Epithelial cell of prostate (primary cell): ENCODE measurements at regions not wholly inside any gene's neighbourhood (a gene's known extent, or its start where the extent isn't known, plus 50 kb on each side); places are given as distances from the start of the nearest gene placed in this dataset.

Experiments
- DNase-seq: peaks from one replicate; pipeline ENCODE4 v3.0.0-alpha.2; 2011; ENCODE audit warnings: low read depth, low spot score
- H3K27ac ChIP-seq: fragments of 450-650 bp; 2 replicates; pipeline ENCODE4 v1.5.1; 2017; ENCODE audit warnings: mild to moderate bottlenecking

DNA sequence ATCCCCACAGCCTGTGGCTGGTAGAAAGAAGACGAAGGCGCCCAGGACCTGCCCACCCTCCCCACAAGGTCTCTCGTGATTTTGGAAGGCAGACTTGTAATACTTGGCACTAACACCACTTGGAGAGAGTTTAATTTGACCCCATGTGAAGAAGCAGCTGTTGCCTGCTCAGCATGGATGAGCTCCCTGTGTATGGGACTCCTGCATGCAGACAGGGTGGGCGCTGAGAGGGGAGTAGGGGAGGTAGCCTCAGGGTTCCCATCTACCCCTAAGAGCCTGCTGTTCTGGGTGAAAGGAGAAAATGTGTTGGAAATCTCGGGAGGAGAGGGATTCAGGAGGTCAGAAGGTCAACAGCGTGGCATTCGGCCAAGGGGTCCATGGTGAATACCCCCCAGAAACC is 625.9 kb downstream of the TBC1D22A start:
- H3K27ac ChIP-seq: no peak overlapping the region
- DNase-seq: no peak

DNA sequence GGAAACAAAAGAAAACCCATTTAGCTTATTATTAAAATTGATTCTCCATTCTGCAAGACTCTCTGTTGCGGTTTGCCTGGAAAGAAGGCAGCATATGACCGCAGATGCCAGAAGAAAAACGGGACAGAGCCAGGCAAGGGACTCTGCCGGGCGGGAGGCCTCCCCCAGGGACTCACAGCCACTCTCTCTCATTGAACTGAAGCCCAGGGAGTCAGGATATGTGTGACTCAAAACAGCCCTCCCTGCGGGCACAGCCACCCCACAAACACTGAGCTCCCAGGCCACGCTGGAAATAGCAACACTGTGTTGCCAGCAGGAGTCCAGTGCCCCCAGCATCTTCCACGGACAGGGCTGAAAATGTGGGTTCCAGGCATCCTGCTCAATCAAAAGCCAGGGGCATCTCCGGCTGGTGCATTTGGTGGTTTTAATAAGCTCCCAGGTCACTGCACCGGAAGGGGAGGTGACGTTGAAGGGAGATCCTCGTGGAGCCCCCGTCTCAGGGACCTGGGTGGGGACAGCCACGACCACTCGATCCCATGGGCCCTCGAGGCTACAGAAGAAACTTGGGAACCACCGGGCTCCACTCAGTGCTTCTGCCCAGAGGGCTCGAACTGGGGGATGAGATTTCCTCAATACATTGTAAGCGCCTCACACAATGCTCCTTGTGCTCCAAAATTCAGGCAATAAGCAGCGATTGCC is 624.5 kb downstream of the TBC1D22A start:
- no peak for DNase-seq
- H3K27ac ChIP-seq: no peak overlapping the region

DNA sequence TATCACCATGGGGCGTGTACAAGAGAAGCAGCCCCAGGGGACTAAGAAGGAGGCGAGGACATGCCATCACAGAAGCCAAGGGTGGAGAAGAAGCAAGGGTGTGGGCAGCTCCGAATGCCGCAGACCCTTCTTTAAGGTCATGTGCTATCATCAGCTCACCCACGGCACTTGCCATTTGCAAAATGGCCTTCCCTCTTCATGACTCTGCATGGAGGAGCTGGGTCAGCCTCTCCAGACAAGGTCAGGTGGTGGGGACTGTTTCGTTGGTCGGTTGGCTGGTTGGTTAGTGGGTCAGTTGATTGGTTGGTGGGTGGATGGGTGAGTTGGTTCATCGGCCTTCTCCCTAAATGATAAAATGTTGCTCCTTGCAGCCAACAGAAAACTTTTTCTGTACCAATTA is 622.5 kb downstream of the TBC1D22A start:
- DNase-seq: no peak
- no peak overlapping the region for H3K27ac ChIP-seq

DNA sequence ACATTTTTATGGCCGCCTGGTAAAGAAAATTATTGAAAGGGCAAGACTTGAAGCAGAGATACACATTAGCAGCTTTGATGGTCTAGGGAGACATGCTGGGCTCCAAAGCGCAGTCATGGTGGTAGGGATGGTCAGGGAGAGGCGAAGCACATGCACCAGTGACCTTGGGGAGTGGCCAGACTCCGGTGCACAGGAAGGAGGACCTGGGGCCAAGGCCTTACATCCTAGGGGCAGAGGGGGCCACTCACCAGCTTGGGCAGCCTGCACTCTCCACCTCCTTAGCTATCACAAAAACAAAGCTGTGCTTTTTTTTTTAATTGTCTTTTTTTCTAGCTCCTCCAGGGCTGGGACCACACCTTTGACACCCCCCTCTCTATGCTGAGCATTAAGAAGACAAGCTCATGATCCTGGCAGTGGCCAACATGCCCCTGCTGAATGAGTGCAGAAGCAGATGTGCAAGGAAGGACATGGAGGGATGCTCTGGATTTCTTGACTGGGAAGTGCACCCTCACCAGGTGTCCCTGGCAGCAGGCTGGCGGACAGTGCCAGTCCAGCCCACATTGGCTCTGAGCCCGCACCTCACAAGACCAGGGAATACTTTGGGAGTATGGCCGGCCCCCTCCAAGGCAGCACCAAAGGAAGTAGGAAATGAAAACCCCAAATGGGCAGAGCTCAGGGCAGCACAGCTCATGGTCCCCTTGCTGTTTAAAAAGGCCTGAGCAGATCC is 619.9 kb downstream of the TBC1D22A start:
- H3K27ac ChIP-seq: no peak overlapping the region
- no peak for DNase-seq

DNA sequence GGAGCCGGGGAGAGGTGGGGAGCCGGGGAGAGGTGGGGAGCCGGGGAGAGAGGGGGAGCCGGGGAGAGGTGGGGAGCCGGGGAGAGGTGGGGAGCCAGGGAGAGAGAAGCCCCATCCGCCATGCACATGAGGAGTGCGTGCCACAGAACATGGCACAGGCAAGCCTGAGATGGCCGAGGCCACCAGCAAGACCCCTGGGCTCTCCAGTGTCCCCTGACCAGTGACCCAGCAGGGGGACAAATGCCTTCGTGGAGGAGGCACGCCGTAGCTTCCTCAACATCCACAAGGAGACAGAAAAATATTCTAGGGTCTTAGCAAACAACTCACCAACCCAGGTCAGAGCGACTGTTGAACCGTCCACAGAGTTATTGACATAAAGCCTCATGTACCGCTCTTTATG is 618.8 kb downstream of the TBC1D22A start:
- no peak overlapping the region for H3K27ac ChIP-seq
- DNase-seq: no peak

DNA sequence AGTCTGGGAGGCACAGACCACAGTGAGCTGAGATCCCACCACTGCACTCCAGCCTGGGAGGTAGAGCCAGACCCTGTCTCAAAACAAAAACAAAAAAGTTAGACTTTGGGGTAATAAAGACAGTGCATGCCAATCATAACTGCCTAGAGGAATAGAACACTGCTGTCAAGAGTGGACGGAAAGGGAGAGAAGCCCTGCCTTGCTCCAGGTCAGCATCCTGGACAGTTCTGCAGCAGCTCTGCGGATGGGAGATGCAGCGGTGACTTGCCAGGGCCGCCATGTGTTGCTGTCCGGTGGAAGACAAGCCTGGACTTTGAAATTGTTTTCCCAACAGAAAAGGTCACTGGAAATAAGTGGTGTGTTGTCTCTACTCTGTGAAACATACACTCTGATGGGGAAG is 618.2 kb downstream of the TBC1D22A start:
- no peak for DNase-seq

DNA sequence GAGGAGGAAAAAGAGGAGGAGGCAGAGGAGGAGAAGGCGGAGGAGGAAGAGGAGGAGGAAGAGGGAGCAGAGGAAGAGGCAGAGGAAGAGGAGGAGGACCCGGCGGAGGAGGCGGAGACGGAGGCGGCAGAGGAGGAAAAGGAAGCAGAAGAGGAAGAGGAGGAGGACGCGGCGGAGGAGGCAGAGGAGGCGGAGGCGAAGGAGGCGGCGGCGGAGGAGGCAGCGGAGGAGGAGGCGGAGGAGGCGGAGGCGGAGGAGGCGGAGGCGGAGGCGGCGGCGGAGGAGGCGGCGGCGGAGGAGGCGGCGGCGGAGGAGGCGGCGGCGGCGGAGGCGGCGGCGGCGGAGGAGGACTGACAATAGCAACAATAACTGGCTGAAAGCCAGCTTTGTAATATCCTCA is 616.6 kb downstream of the TBC1D22A start:
- no peak overlapping the region for H3K27ac ChIP-seq
- no peak for DNase-seq

More for the DNA sequence above, 618.2 kb downstream of the TBC1D22A start:
- H3K27ac ChIP-seq: no peak overlapping the region

DNA sequence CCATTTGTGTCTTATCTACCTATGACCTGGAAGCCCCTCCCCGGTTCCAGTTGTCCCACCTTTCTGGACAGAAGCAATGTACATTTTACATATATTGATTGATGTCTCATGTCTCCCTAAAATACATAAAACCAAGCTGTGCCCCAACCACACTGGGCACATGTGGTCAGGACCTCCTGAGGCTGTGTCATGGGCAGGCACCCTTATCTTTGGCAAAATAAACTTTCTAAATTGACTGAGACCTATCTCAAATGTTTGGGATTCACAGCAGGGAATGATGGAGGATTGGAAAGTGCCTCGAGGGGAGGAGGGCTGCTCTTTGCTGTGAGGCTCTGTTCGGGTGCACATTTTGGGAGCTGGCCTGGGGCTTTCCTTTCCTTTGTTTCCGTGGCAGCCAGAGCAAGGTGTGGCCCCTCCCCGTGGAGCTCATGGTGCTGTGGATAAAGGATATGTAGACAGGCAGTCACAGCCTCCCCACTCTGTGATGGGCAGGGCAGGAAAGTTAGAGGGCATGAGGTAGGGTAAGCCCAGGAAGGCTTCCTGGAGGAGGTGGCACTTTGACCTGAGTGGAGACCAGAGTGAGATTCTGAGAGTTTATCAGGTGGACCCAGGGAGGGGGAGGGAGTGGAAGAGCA is 615.6 kb downstream of the TBC1D22A start:
- H3K27ac ChIP-seq: no peak overlapping the region
- DNase-seq: no peak

DNA sequence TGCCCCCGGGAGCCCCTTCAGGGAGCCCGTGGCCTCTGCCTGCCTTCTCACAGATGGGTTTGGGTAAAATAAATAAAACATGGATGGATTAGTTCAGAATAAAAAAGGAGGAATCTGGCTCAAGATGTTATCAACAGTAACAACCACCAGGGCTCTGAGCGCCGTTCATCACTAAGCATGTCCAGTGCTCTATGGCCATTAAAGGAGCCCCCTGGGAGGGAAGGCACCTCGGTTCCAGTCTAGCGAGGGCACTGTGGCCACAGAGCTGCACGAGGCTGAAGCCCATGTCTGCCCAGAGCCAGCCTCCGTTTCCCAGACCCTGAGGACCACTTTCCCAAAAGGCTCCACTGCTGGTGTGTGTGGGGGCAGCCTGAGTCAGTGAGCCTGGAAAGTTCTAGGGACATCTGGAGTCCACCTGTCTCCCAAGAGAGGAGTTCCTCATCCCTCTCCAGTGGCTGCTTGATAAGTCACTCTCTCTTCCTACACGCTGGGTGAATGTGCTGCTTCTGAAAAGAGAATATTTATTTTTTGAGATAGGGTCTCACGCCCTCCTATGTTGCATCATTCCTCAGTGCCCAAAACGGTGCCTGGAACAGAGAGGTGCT is 614.6 kb downstream of the TBC1D22A start:
- no peak for DNase-seq

DNA sequence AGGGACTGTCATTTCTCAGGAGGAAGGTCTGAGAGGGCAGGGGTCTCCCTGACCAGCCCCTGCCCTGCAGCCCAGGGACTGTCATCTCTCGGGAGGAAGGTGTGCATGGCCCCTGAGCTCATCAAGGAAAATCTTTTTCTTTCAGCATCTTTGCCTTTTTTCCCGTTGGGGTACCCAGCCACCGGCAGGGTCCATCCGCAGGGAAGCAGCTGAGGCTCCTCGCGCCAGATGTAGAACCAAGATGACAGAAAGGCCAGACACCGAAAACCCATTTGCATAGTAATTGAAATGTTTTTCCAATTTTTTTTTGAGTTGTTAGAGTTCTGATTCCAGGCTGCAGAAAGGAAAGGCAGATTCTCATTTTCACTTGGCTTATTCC is 613.9 kb downstream of the TBC1D22A start:
- DNase-seq: no peak
- H3K27ac ChIP-seq: no peak overlapping the region

More for the DNA sequence above, 614.6 kb downstream of the TBC1D22A start:
- no peak overlapping the region for H3K27ac ChIP-seq

DNA sequence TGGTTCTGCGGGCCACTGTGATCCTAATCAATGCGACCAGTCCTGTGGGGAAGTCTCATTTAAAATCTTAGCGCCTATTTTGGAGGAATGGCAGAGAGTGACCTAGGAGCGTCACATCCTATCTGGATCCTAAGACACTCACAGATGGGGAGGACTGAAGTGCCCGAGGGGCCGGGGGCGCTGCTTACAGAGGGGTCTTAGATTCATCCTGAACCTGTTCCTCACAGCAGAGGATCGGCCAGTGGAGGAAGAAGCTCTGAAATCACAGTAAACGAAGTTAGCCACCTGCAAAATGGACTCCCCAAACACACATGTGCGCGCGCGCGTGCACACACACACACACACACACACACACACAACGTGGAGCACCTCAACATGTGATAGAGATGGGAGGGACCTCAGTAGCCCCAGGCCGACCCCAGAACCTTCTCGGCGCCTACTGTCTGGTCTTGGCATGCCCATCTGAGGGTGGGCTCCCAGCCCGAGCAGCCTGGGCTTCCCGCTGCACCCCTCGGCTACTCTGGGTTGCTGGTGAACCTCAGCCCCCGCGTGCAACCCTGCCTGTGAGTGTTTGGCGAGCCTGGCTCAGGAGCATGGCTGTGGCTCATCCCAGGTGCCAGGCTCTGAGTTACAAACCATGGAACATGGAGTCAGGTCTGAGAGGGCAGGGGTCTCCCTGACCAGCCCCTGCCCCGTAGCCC is 613.3 kb downstream of the TBC1D22A start:
- DNase-seq: no peak
- H3K27ac ChIP-seq: no peak overlapping the region

DNA sequence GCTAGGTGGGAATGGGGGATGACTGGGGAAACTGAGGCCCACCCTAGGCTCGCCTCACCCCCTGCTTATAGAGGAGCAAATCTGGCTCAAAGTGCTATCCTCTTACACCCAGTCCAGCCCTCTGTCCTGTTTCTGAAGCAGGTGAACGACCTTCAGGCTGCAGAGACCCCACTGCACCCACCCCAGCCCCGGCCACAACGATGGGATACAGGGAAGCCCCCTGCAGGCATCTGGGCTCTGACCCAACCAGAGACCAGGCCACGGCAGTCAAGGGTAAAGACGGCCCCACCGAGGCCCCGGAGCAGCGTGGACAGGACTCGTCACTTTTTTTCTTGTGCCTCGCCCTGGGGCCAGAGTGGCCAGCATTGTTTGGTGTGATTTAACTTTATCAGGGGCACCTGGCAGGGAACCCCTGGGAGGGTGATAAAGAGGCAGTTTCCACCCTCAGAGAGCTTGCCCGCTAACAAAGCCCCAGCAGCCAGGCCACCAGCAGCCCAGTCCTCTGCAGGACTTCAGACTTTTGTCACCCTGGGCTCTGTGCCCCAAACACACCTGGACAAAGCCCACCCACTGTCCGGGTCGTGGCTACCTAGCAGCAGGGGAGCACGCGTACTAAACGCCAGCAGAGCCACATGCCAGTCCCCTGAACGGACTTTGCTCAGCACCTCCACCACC is 612.6 kb downstream of the TBC1D22A start:
- no peak overlapping the region for H3K27ac ChIP-seq
- no peak for DNase-seq

DNA sequence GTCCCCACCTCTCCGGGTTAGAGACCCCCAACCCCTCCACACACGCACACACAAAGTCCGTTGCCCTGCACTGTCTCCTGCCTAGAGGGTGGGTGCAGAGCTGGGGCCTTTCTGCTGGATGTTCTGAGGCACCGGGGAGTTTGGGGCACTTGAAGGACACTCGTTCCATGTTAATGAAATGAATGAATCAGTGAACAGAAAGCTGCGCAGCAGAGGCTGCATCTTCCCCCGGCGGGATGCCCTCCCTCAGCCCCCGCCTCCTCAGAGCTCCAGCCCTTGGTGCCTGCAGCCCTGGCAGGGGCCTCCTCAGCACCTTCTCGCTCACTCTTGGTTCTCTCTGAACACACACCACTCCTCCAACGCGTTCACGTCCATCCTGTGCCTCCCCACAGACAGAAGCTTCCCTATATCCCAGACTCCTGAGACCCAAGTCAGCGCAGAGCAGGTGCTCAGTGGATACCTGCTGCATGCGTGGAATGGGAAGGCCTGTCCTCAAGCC is 611.9 kb downstream of the TBC1D22A start:
- no peak for DNase-seq
- H3K27ac ChIP-seq: no peak overlapping the region

DNA sequence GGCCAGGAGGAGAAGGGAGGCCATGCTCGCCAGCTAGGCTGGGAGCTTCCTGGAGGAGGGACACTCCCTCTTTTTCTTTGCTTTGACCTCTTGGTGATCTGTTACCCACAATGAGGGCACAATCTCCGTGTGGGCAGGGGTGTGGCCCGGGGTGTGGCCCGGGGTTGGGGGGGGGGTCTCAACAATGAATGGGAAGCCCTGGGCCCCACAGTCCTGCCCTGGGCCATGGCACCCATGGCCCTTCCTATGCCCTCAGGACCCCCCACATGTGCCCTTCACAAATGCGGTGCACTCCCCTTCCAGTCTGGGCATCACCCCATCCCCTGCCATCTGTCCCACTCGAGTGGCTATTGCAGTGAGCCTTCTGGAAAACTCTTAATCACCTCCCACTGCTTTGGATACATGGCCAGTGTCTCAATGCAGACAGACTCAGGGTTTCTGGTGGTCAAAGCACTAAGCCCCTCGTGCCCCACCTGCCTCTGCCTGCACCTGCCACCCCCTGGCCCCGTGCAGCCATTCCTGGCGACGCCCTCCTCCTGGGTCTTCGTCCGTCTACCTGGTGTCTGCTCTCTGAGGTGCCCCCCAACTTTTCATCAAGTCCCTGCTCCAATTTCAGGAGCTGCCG is 611.3 kb downstream of the TBC1D22A start:
- no peak for DNase-seq
- no peak overlapping the region for H3K27ac ChIP-seq

DNA sequence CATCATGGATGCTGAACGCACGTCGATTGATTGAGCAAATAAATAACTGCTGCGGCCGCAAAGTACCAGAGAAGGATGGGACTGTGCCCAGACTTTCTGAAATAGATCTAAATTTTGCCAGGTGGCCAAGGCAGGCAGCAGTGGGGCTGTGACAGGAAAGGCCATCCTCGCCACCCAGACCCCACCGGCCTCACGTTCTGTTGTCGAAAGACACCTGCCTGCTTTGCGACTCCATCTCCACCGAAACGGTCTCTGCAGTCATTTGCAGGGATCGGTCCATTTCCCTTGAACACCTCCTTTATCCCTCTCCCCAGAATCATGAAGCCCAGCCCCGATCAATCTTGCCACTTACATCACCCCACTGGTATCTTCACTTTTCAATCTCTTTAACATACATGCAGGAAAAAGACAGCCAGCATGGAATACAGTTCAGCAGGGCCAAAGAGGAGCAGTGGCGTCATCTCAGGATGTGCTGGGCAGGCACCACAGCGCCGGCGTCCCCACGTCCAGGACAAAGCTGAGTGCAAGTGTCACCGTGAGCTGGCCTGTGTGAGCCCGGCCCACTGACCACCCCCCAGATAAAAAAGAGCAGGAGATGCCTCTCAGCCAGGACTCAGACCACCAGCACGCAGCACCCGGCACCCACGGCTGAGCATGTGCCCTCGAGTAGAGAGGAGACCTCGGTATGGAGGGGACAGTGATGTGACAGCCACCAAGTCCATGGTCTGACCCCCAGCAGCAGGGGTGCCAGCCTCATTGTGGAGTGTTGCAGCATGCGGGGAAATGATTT is 610.3 kb downstream of the TBC1D22A start:
- no peak for DNase-seq

DNA sequence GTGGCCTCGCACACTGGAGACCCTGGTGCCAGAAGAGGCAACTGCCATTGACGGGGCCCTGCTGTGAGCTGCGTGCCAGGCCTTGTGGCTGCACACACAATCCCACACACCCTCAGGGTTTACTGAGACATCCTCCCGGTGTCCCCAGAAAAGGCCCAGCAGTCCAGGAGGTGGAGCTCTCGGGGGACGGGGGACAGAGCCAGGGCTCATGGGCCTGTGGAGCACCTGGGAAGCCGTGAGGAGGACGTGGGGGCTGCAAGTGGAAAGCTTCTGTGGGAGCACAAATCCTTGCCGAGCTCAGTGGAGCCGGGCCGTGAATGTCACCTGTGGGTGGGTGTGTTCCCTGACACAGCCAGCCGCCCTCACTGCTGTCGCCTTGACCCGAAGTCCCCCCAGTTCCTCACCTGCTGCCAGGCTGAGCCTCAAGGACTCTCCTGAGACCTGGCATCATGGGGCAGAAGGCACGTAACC is 609.7 kb downstream of the TBC1D22A start:
- no peak for DNase-seq
- no peak overlapping the region for H3K27ac ChIP-seq

More for the DNA sequence above, 610.3 kb downstream of the TBC1D22A start:
- no peak overlapping the region for H3K27ac ChIP-seq

DNA sequence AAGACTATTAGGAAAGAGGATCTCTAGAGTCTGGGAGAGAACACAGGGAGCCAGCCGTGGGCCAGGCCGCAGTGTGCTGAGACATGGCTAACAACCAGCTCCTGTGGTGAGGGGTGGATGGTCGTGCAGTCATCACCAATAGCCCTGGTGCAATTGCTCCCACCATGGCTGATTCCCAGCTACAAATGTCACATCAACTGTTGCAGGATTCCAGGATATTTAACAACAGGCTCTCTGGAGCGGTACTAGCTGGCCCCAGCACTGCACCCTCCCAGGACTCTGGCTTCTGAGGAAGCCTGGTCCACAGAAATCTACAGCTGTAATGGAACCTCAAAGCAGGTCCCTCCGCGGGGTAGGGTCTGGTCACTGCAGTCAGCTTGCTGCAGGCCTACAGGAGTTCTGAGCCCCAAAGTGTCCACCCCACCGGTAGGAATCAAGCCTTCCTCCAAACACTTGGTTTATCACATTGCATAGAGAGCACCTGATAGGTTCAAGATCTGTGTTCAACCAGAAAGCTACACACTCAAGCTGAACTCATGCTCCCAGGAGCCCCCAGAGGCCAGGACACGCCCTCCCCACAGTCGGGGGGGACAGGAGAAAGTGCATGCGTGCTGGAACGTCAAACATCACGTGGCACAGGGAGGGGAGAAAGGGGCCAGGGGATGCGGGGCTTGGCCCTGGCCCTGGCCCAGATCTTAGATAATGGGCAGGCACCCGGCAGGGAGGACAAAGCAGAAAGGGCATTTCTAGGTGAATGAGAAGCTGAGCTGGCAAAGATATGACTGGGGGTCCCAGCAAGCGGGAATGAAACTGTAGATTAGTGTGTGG is 609.0 kb downstream of the TBC1D22A start:
- DNase-seq: no peak
- H3K27ac ChIP-seq: no peak overlapping the region
